ENCODE measurements at regions not wholly inside any gene's neighbourhood (a gene's known extent, or its start where the extent isn't known, plus 50 kb on each side); places are given as distances from the start of the nearest gene placed in this dataset.

GRCh38 chr20:3342766-3343165 lies 64.7 kb downstream of the DNAAF9 start:
- no peak for FAIRE-seq
- Histone ChIP-seq H3K4me3 (replicated peaks in 1 of 3; ENCODE audit: insufficient read depth in 1 of 3, low read depth in 1 of 3, low read length in 3 of 3) (no peak overlapping the region), H3K9me1 (replicated peaks; ENCODE audit: control insufficient read depth, extremely low read depth, insufficient read depth, low read length) (no peaks in the 10 kb centered on the region), H4K20me1 (replicated peaks; ENCODE audit: control insufficient read depth, extremely low read depth, insufficient read depth, low read length) (no peaks in the 10 kb centered on the region), H3K4me2 (ENCODE audit: insufficient read depth, low read length) (no peak overlapping the region), H3K9me3 (replicated peaks; ENCODE audit: control insufficient read depth, insufficient read depth, low read length) (no peaks in the 10 kb centered on the region), H3K79me2 (ENCODE audit: control insufficient read depth, insufficient read depth, low read length) (no peaks in the 10 kb centered on the region), H3K27ac (ENCODE audit: insufficient read depth, low read depth, low read length) (no peak overlapping the region), H2AFZ (ENCODE audit: low read depth, low read length) (no peak overlapping the region), H3K9ac (replicated peaks; ENCODE audit: extremely low read depth, insufficient read depth, low read length) (no peak overlapping the region), H3K36me3 (ENCODE audit: control insufficient read depth in 2 of 2, extremely low read depth in 1 of 2, insufficient read depth in 2 of 2, low read length in 2 of 2) (peaks cover 10% of the 10 kb centered on the region in 2 experiments), H3K4me1 (ENCODE audit: control insufficient read depth, extremely low read depth, insufficient read depth, low read length) (no peaks in the 10 kb centered on the region), H3K27me3 (ENCODE audit: control insufficient read depth in 2 of 2, insufficient read depth in 2 of 2, low read length in 2 of 2) (no peaks in the 10 kb centered on the region)
- no TSS peak for BruUV-seq (replicated peaks)
- DNase-seq (ENCODE audit: low read depth, low spot score): no peak
- intact Hi-C loops (cut with micrococcal nuclease) (no loop called here), dilution Hi-C loops (cut with MboI; ENCODE audit: extremely low pct_ligation_motif_present, low sequenced_read_pairs) (no loop called here)
- POLR2A ChIA-PET: no interaction called here
- CTCF ChIA-PET: no interaction called here
- no peak for TF ChIP-seq GATA2 (IDR thresholded peaks at IDR 0.05; ENCODE audit: insufficient read depth, insufficient read length, low read depth, low read length)
- no peak for TF ChIP-seq EZH2 (IDR thresholded peaks at IDR 0.05; ENCODE audit: borderline replicate concordance, low read depth, low read length, severe bottlenecking)
- TF ChIP-seq FOS (IDR thresholded peaks at IDR 0.05; ENCODE audit: borderline replicate concordance, insufficient read depth, low read length): no peak
- no peak for TF ChIP-seq MAX (IDR thresholded peaks at IDR 0.05; ENCODE audit: insufficient read depth, insufficient read length)
- TF ChIP-seq JUN (IDR thresholded peaks at IDR 0.05; ENCODE audit: borderline replicate concordance, insufficient read depth, insufficient read length, low read depth): no peak
- TF ChIP-seq CTCF (IDR thresholded peaks at IDR 0.05; ENCODE audit: extremely low read depth in 1 of 2, insufficient read depth in 1 of 2, low read depth in 1 of 2, low read length in 2 of 2): no peak
- no peak for TF ChIP-seq MYC (IDR thresholded peaks at IDR 0.05; ENCODE audit: low read depth, low read length)
- no peak for TF ChIP-seq POLR2AphosphoS5 (IDR thresholded peaks at IDR 0.05; ENCODE audit: insufficient read depth, low read depth, low read length)
- no peak for TF ChIP-seq POLR2A (IDR thresholded peaks at IDR 0.05; ENCODE audit: low read depth, low read length)
